Caco-2 (cell line): ENCODE measurements at regions not wholly inside any gene's neighbourhood (a gene's known extent, or its start where the extent isn't known, plus 50 kb on each side); places are given as distances from the start of the nearest gene placed in this dataset.

Experiments used
- BruUV-seq: library from RNA; stranded (reverse); fragments of 400-500 nt; replicated peaks from 2 replicates; lab custom pipeline; 2021; lab: Mats Ljungman, UMichigan
- CTCF ChIA-PET: fragments of 300-600 bp; sonication (Branson Sonifier 250); formaldehyde crosslinking; loops from one replicate; lab custom pipeline; 2022; ENCODE audit warnings: antibody characterized with exemption; lab: Charles Lee
- POLR2A ChIA-PET: fragments of 300-600 bp; sonication (Branson Sonifier 250); formaldehyde crosslinking; loops from one replicate; lab custom pipeline; 2022; ENCODE audit warnings: antibody characterized with exemption; lab: Charles Lee
- DNase-seq, 2 experiments: peaks; one replicate each; pipeline versions ENCODE4 v3.0.0 to v3.0.0-alpha.2; 2020 to 2022
- H3K27me3 ChIP-seq: replicated peaks from 2 replicates; pipeline ENCODE4 v1.6.0; 2011; ENCODE audit warnings: low read length; ENCODE audit not compliant: control insufficient read depth, insufficient read depth
- H3K36me3 ChIP-seq: 2 replicates; pipeline ENCODE4 v1.5.1; 2011; ENCODE audit warnings: low read length; ENCODE audit not compliant: control insufficient read depth, insufficient read depth
- H3K4me1 ChIP-seq: fragments of 250-450 bp; sonication (Bioruptor Pico); 2 replicates; pipeline ENCODE4 v1.5.1; 2020; ENCODE audit warnings: mild to moderate bottlenecking
- H3K4me3 ChIP-seq: 2 replicates; pipeline ENCODE4 v1.5.1; 2011; ENCODE audit warnings: low read depth, mild to moderate bottlenecking, control low read depth, low read length
- H3K9me3 ChIP-seq: fragments of 250-450 bp; sonication (Bioruptor Pico); 2 replicates; pipeline ENCODE4 v1.5.1; 2020; ENCODE audit warnings: mild to moderate bottlenecking, moderate library complexity
- H3K27ac Mint-ChIP-seq: one replicate; pipeline ENCODE4 v1.8.0; 2022; ENCODE audit warnings: mixed read lengths; ENCODE audit not compliant: unreplicated experiment
- H3K27me3 Mint-ChIP-seq: one replicate; pipeline ENCODE4 v1.8.0; 2022; ENCODE audit warnings: mixed read lengths; ENCODE audit not compliant: insufficient read depth, unreplicated experiment
- H3K36me3 Mint-ChIP-seq: one replicate; pipeline ENCODE4 v1.8.0; 2022; ENCODE audit warnings: mild to moderate bottlenecking, mixed read lengths; ENCODE audit not compliant: insufficient read depth, unreplicated experiment
- H3K4me1 Mint-ChIP-seq: one replicate; pipeline ENCODE4 v1.8.0; 2022; ENCODE audit warnings: low read depth, mixed read lengths; ENCODE audit not compliant: unreplicated experiment
- H3K4me3 Mint-ChIP-seq: one replicate; pipeline ENCODE4 v1.8.0; 2022; ENCODE audit warnings: mild to moderate bottlenecking, moderate library complexity, mixed read lengths; ENCODE audit not compliant: unreplicated experiment
- H3K9me3 Mint-ChIP-seq: one replicate; pipeline ENCODE4 v1.8.0; 2022; ENCODE audit warnings: mixed read lengths; ENCODE audit not compliant: unreplicated experiment
- CTCF ChIP-seq, 2 experiments: fragments of 200-600 bp in 1 of 2; IDR thresholded peaks; 1 replicate in 1 of 2; 2 replicates in 1 of 2; pipeline versions ENCODE4 v1.5.1 to v1.8.0; 2011 to 2022; ENCODE audit warnings: antibody characterized with exemption in 1 of 2, control low read depth in 1 of 2, inconsistent platforms in 1 of 2, low read depth in 1 of 2, low read length in 1 of 2, mild to moderate bottlenecking in 1 of 2, moderate library complexity in 1 of 2; ENCODE audit not compliant: insufficient read depth in 1 of 2, severe bottlenecking in 1 of 2, unreplicated experiment in 1 of 2
- intact Hi-C: fragments of 100-400 bp; cut with micrococcal nuclease; formaldehyde crosslinking; loops from one replicate; pipeline ENCODE4 v1.10.0; 2022; ENCODE audit not compliant: unreplicated experiment

- H3K4me1 Mint-ChIP-seq: no peaks in the 10 kb centered on the region
- H3K36me3 ChIP-seq: no peaks in the 10 kb centered on the region
- H3K27me3 ChIP-seq: no peaks in the 10 kb centered on the region
- no peak overlapping the region for H3K27ac Mint-ChIP-seq
- no peak overlapping the region for H3K4me3 ChIP-seq
- H3K9me3 ChIP-seq: no peaks in the 10 kb centered on the region
- TF ChIP-seq CTCF (IDR thresholded peaks at IDR 0.05; ENCODE audit: insufficient read depth in 1 of 2, low read depth in 1 of 2, low read length in 1 of 2, severe bottlenecking in 1 of 2, unreplicated experiment in 1 of 2): no peak
- intact Hi-C loops: loop anchor here (5.0 kb wide), 2 partner anchors 238 to 253 kb away; no protein-coding TSS in a partner anchor
- no peaks in the 10 kb centered on the region for H3K9me3 Mint-ChIP-seq
- peaks cover 4% of the 10 kb centered on the region for H3K27me3 Mint-ChIP-seq
- H3K4me1 ChIP-seq: no peaks in the 10 kb centered on the region
- H3K4me3 Mint-ChIP-seq: no peak overlapping the region
- POLR2A ChIA-PET: no interaction called here
- DNase-seq: no peak
- CTCF ChIA-PET: no interaction called here
- no TSS peak for BruUV-seq
- H3K36me3 Mint-ChIP-seq: no peaks in the 10 kb centered on the region
These were observed 212.2 kb upstream of the HDDC2 start for GRCh38 chr6:125513978-125514377.

- DNase-seq: no peak
- TF ChIP-seq CTCF (IDR thresholded peaks at IDR 0.05; ENCODE audit: insufficient read depth in 1 of 2, low read depth in 1 of 2, low read length in 1 of 2, severe bottlenecking in 1 of 2, unreplicated experiment in 1 of 2): no peak
- Histone ChIP-seq H3K9me3 (no peaks in the 10 kb centered on the region), H3K4me1 (no peaks in the 10 kb centered on the region), H3K36me3 (no peaks in the 10 kb centered on the region), H3K27me3 (no peaks in the 10 kb centered on the region), H3K4me3 (no peak overlapping the region)
- no TSS peak for BruUV-seq
- H3K27ac Mint-ChIP-seq: no peak overlapping the region
- POLR2A ChIA-PET: no interaction called here
- no peak overlapping the region for H3K4me3 Mint-ChIP-seq
- CTCF ChIA-PET: no interaction called here
- H3K27me3 Mint-ChIP-seq: peaks cover 7% of the 10 kb centered on the region
- H3K4me1 Mint-ChIP-seq: no peaks in the 10 kb centered on the region
- H3K9me3 Mint-ChIP-seq: no peaks in the 10 kb centered on the region
- H3K36me3 Mint-ChIP-seq: no peaks in the 10 kb centered on the region
- intact Hi-C loops: no loop called here
These were observed 214.9 kb upstream of the HDDC2 start for GRCh38 chr6:125516644-125517043.

GRCh38 chr6:125519367-125519766, 217.6 kb upstream of the HDDC2 start:
- DNase-seq: no peak
- H3K27ac Mint-ChIP-seq: no peak overlapping the region
- peaks cover 7% of the 10 kb centered on the region for H3K27me3 Mint-ChIP-seq
- Histone ChIP-seq H3K9me3 (no peaks in the 10 kb centered on the region), H3K36me3 (no peaks in the 10 kb centered on the region), H3K27me3 (no peaks in the 10 kb centered on the region), H3K4me3 (no peak overlapping the region), H3K4me1 (no peaks in the 10 kb centered on the region)
- H3K36me3 Mint-ChIP-seq: no peaks in the 10 kb centered on the region
- POLR2A ChIA-PET: no interaction called here
- TF ChIP-seq CTCF (IDR thresholded peaks at IDR 0.05; ENCODE audit: insufficient read depth in 1 of 2, low read depth in 1 of 2, low read length in 1 of 2, severe bottlenecking in 1 of 2, unreplicated experiment in 1 of 2): no peak
- intact Hi-C loops: no loop called here
- no peaks in the 10 kb centered on the region for H3K9me3 Mint-ChIP-seq
- no TSS peak for BruUV-seq
- H3K4me3 Mint-ChIP-seq: no peak overlapping the region
- CTCF ChIA-PET: no interaction called here
- no peaks in the 10 kb centered on the region for H3K4me1 Mint-ChIP-seq
